ENCODE measurements at regions not wholly inside any gene's neighbourhood (a gene's known extent, or its start where the extent isn't known, plus 50 kb on each side); places are given as distances from the start of the nearest gene placed in this dataset.

- TF ChIP-seq MAX (IDR thresholded peaks at IDR 0.05) (no peak), REST (IDR thresholded peaks at IDR 0.05; ENCODE audit: low read depth) (no peak), EGR1 (IDR thresholded peaks at IDR 0.05) (no peak), ZBTB7A (IDR thresholded peaks at IDR 0.05; ENCODE audit: low read depth) (no peak), CREB1 (IDR thresholded peaks at IDR 0.05; ENCODE audit: low read depth) (no peak), TEAD4 (IDR thresholded peaks at IDR 0.05) (no peak), TAF1 (IDR thresholded peaks at IDR 0.05; ENCODE audit: low read depth) (no peak), USF1 (IDR thresholded peaks at IDR 0.05) (no peak), RAD21 (IDR thresholded peaks at IDR 0.05; ENCODE audit: low read depth) (no peak), TCF12 (IDR thresholded peaks at IDR 0.05; ENCODE audit: low read depth) (no peak), CEBPB (IDR thresholded peaks at IDR 0.05) (no peak), FOXM1 (IDR thresholded peaks at IDR 0.05; ENCODE audit: borderline replicate concordance, low read depth) (no peak), YY1 (IDR thresholded peaks at IDR 0.05; ENCODE audit: low read depth) (no peak), EP300 (IDR thresholded peaks at IDR 0.05; ENCODE audit: borderline replicate concordance) (no peak), NFIC (IDR thresholded peaks at IDR 0.05) (no peak)
These were observed 89.5 kb downstream of the RTP5 start for GRCh38 chr2:241958818-241959545.

GRCh38 chr2:241959751-241960269 is 90.3 kb downstream of the RTP5 start:
- no peak for TF ChIP-seq RAD21 (IDR thresholded peaks at IDR 0.05; ENCODE audit: low read depth)
- no peak for TF ChIP-seq TAF1 (IDR thresholded peaks at IDR 0.05; ENCODE audit: low read depth)
- TF ChIP-seq TEAD4 (IDR thresholded peaks at IDR 0.05), result no peak
- TF ChIP-seq FOXM1 (IDR thresholded peaks at IDR 0.05; ENCODE audit: borderline replicate concordance, low read depth), result no peak
- no peak for TF ChIP-seq CREB1 (IDR thresholded peaks at IDR 0.05; ENCODE audit: low read depth)
- no peak for TF ChIP-seq MAX (IDR thresholded peaks at IDR 0.05)
- TF ChIP-seq TCF12 (IDR thresholded peaks at IDR 0.05; ENCODE audit: low read depth), result no peak
- no peak for TF ChIP-seq NFIC (IDR thresholded peaks at IDR 0.05)
- TF ChIP-seq YY1 (IDR thresholded peaks at IDR 0.05; ENCODE audit: low read depth), result no peak
- TF ChIP-seq EP300 (IDR thresholded peaks at IDR 0.05; ENCODE audit: borderline replicate concordance), result no peak
- no peak for TF ChIP-seq EGR1 (IDR thresholded peaks at IDR 0.05)
- TF ChIP-seq CEBPB (IDR thresholded peaks at IDR 0.05), result no peak
- TF ChIP-seq ZBTB7A (IDR thresholded peaks at IDR 0.05; ENCODE audit: low read depth), result no peak
- no peak for TF ChIP-seq REST (IDR thresholded peaks at IDR 0.05; ENCODE audit: low read depth)

- TF ChIP-seq TCF12 (IDR thresholded peaks at IDR 0.05; ENCODE audit: low read depth), result no peak
- no peak for TF ChIP-seq NFIC (IDR thresholded peaks at IDR 0.05)
- TF ChIP-seq MAX (IDR thresholded peaks at IDR 0.05), result no peak
- TF ChIP-seq CEBPB (IDR thresholded peaks at IDR 0.05), result no peak
- TF ChIP-seq CREB1 (IDR thresholded peaks at IDR 0.05; ENCODE audit: low read depth), result no peak
- TF ChIP-seq TAF1 (IDR thresholded peaks at IDR 0.05; ENCODE audit: low read depth), result no peak
- TF ChIP-seq YY1 (IDR thresholded peaks at IDR 0.05; ENCODE audit: low read depth), result no peak
- no peak for TF ChIP-seq RAD21 (IDR thresholded peaks at IDR 0.05; ENCODE audit: low read depth)
- no peak for TF ChIP-seq EP300 (IDR thresholded peaks at IDR 0.05; ENCODE audit: borderline replicate concordance)
- TF ChIP-seq REST (IDR thresholded peaks at IDR 0.05; ENCODE audit: low read depth), result no peak
- TF ChIP-seq TEAD4 (IDR thresholded peaks at IDR 0.05), result no peak
- TF ChIP-seq USF1 (IDR thresholded peaks at IDR 0.05), result no peak
- no peak for TF ChIP-seq FOXM1 (IDR thresholded peaks at IDR 0.05; ENCODE audit: borderline replicate concordance, low read depth)
- TF ChIP-seq EGR1 (IDR thresholded peaks at IDR 0.05), result no peak
- TF ChIP-seq ZBTB7A (IDR thresholded peaks at IDR 0.05; ENCODE audit: low read depth), result no peak
These were observed 91.9 kb downstream of the RTP5 start for GRCh38 chr2:241961454-241961853.

All from Ishikawa (cell line).